NCI-H1105 treated with DMSO at 0.1 percent for 48 hours (cell line): ENCODE measurements at regions not wholly inside any gene's neighbourhood (a gene's known extent, or its start where the extent isn't known, plus 50 kb on each side); places are given as distances from the start of the nearest gene placed in this dataset.

Experiments
- DNase-seq: peaks from one replicate; lab custom pipeline; 2025; lab: John Stamatoyannopoulos, UW

DNA sequence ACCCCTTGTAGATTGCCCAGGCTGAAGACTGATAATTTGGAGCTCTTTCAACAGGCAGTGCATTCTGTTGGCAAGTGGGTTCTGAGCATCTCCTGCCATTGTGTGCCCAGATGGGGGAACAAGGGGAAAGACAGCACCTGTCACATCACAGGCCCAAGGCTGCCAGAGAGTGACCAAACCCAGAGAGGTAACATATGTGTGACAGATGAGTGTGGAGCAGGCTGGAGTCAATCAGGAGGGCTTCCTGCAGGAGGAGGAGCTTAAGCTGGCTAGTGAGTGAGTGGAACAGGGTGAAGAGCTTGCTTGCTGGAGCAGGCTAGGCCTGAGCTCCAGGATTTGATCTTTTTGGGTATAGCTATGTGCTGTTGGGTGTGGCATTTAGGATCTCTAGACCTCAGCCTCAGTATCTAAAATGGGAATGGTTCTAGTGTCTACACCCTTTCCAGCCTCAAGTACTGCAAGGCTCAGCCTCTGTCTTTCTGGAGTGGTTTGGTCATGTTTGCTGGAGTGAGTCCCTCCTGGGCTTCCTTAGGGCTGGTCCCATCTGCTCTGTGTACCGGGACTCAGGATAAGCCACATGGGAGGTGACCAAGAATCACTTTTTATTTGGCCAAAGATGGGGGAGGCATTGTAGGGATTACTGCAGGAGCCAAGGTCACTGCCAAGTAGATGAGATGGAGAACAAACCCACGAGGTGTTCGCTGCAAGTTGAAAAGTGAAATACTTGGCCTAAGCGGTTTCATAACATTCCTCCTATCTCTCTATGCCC is 152.4 kb upstream of the TSHZ3 start:
- no peak for DNase-seq

DNA sequence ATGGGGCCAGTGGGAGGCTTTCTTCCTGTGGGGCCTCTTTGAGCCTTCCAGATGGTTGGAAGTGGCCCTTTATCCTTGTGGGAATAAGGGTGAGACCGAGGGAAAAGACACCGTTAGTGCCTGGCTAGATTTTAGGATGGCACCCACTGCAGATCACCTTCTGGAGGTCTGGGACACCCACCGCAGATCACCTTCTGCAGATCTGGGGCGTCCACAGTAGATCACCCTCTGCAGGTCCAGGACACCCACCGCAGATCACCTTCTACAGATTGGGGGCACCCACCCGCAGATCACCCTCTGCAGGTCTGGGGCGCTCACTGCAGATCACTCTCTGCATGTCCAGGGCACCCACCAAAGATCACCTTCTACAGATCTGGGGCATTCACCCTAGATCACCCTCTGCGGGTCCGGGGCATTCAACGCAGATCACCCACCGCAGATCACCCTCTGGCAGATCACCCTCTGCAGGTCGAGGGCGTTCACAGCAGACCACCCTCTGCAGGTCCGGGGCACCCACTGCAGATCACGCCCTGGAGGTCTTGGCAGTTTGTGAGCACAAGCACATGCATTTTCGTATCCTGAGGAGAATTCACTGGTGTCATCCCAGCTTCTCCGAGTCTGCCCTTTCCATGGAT is 153.4 kb upstream of the TSHZ3 start:
- DNase-seq: no peak

DNA sequence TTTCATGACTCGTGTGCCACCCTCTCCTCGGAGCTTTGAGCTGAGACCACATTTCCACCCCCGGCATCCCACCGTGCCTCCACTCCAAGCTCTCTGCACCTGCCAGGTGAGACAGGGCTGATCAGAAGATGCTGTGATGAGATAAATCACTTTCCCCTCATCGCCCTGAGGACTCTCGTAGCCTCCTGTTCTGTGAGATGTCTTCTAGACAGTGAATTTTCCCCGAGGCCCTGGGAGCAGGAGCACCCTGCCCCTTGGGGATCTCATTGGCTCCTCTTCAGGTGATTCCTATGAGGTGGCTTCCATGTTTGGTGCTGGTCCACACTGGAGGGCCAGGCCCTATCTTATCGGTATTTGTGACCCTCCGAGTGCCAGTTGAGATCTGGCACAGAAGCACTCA is 154.0 kb upstream of the TSHZ3 start:
- no peak for DNase-seq

DNA sequence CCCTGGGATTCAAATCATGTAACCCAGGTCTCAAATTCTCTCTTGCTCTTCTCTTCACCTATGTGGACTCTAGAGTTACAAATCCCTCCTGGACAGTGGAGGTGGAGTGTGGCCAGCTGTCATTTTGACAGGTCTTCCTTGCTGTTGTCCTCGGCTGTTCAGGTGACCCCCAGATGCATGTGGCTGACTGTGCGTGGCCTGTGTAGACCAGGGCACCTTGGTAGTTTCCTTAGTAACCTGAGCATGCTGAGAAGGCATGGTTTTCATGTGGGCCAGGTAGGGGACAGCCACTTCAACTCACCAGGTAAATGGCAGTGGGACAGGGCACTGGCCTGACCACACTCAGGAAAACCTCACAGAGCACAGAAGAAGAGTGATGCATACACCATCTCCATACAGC is 155.0 kb upstream of the TSHZ3 start:
- no peak for DNase-seq

DNA sequence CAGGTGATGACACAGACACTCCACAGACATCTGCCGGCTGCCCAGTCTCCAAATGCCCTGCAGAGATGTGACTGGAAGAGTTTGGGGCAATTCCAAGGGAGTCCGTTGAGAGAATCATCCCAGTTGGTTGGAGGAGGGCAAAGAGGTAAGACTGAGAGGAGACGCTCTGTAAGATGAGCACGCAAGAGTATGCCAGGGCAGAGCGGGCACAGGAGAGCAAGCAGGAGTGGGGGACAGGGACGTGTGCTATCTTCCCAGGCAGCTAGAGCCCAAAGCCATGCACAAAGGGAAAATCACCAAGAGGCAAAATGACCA is 156.3 kb upstream of the TSHZ3 start:
- no peak for DNase-seq

DNA sequence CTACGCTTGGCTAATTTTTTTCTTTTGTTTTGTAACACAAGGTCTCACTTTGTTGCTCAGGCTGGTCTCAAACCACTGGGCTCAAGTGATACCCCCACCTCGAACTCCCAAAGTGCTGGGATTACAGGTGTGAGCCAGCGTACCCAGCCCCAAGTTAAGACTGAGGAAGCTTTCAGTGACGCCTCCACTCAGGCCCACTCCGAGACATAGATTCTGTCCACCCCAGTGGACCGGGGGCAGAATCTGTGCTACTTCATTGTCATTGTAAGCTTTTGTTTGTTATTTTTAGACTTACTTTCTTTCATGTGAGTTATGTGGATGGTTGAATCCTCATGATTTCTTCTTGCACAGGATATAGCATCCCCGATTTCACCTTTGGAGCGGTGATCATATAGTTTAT is 156.9 kb upstream of the TSHZ3 start:
- no peak for DNase-seq

DNA sequence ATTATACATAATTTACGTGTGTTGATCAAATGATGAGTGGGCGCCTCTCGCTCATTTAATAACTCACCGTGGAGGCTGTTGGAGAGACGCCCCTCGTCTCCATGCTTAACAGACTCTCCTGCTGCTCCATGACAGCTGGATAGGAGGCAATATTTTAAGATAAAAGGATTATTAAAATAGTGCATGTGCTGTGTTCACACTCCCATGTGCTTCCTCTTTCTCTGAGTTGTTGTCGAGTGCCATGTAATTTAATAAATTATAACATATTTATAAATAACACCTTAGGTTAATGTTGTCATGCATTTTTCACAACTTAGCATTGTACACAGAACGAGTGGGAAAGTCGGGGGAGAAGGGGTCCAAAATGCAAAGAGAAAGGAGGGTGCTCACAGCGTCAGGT is 161.4 kb upstream of the TSHZ3 start:
- no peak for DNase-seq

DNA sequence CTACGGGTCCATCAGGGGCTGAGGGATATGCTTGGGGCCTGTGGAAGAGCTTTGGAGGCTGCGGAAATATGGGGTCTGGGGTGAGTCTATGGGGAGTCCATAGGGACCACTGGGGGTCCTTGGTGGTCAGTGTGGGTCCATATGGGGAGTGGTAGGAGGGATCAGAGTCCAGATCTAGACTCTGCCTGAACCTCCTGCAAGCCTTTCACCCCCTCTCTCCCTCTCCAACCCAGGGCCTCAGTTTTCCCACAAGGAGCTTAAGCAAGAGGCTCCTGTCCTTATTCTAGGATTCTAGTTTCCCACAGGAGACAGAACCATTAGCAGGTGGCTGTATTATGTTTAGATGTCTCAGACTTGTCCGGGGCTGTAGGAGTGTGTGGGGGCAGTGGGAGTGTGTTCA is 161.9 kb upstream of the TSHZ3 start:
- no peak for DNase-seq

DNA sequence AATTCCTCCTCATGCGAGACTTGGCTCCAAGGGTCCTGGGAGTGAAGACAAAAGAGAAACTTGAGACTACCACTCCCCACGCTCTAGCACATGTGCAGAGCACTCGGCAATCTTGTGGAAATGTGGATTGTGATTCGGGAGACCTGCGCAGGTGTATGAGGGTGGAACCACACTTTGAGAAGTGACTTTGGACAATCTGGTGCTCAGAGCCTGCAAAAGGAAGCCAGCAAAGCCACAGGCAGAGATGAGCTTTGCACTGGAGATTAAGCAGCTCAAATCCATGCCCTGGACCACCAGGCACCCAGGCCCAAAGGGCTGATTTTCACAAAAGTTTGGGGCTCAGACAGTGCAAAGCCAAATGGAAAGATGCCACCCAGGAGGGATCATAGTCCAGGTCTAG is 162.5 kb upstream of the TSHZ3 start:
- no peak for DNase-seq

DNA sequence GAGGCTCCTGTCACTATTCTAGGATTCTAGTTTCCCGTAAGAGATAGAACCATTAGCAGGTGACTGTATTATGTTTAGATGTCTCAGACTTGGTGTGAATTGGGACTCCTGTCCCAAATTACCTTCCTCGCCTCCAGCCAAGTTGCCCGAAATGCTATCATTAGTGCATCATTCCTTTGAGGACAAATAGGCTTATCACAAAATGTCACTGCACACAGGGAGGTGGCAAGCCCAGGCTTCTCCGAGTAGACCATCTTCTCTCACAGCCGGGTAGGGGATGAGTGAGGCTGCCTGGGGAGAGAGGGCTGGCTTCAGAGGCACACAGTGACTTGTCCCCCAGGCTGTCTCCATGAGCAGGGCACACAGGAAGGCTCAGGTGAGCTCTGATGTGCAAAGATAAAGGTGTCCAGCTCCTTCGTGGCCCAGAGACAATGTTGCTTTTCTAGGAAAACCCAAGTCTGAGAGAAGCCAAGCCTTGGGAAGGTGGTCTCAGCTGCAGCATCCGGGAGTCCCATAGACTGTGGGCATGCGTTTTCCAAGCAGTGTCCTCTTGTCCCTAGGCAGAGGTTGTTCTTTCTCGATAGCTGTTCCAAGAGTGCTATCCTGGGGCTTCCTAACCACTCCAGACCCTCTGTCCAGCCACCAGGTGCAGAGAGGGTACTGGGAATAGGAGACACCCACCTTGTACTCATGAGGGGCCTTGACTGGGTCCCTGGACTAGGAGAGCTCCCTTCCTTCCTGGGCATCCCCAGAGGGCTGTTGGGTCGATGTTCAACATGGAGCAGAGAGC is 163.1 kb upstream of the TSHZ3 start:
- no peak for DNase-seq

DNA sequence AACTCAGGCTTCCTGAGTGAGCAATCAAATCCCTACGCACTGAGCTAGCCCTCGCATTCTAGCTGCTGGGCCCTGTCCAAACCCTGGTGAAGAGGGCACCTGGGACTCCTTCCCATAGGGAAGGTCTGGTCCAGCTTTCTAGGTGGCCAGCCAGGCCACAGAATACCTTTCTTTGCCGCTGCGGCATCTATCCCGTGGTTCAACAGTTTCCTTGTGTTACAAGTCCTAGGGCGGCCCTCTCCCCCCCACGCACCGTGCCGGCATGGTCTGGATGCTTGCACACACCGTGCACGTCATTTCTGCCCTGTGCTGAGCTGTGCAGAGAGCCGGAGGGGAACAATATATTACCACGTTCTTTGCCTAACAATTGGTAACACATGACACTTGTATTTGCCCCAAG is 164.6 kb upstream of the TSHZ3 start:
- no peak for DNase-seq

DNA sequence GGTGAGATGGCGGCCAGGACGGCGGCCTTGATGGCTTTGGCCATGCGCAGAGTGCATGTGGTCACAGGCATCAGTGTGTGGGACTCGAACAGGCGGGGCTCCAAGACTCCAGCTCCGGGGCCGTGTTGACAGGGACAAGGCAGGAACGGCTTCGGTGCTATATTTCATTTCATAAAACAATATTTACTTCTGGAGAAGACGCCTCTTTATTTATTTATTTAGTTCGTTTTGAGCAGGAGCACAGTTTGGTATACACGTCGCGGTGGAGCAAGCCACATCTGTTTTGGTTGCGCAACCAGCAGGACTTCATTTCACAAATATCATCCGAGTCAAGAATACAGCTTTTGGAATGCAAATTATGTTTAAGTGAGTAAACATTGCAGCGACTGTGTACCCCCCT is 166.7 kb upstream of the TSHZ3 start:
- no peak for DNase-seq

DNA sequence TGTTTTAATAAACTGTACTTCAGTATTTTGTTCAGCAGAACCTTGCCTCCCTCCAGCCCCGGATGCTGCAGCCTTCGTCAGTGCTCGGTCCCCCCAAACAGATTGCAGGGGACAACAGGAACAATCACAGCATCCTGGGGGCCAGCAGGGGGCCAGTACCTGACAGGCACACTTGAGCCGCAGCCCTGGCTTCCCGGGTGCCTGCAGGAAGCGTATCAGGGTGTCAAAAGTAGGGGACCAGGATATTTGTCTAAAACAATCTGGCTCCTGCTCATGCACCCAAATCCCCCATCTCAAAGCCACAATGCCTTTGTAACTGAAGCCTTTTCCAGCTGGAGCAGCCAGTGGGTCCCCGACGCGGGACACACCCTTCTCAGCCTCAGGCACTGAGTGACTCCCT is 167.5 kb upstream of the TSHZ3 start:
- no peak for DNase-seq

DNA sequence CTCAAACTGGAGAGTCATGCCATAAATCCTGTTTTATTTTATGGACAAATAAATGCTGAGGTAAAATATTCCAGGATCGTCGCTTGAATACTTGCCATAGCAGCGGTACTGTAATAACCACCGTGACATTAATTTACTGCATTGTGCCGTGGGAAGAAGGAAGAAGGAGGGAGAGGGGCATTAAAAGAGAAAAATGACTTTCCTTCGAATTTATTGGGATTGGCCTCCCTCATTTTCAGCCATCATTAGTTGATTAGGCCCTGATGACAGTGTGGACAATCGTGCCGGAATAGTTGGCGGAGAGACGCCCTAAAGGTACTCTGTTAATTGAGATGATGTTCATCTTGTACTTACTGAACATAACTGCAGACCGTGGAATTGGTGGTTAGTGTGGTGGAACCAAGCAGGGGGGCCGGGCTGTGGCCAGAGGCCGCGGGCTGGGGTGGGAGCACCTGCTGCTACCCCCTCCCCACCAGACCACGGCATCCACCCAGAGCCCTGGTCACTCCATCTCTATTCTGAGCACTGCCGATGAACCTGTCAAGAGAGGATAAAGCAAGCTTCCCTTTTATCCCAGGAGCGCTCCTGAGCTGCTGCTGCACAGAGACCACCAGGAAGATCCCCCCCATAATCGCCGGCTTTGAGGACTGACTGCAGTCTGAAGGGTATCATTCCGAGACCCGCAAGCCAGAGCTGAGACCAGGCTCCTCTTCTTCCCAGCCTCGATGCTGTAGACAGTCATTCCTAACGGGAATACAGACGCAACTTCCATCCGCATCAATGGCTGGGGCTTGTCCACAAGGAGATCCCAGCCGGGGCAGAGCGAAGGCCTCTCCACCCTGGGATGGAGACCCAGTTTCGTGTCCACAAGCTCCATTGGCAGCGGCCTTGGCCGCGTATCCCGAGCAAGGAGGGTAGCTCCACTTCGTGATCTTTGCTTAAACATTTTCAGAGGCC is 168.3 kb upstream of the TSHZ3 start:
- no peak for DNase-seq

DNA sequence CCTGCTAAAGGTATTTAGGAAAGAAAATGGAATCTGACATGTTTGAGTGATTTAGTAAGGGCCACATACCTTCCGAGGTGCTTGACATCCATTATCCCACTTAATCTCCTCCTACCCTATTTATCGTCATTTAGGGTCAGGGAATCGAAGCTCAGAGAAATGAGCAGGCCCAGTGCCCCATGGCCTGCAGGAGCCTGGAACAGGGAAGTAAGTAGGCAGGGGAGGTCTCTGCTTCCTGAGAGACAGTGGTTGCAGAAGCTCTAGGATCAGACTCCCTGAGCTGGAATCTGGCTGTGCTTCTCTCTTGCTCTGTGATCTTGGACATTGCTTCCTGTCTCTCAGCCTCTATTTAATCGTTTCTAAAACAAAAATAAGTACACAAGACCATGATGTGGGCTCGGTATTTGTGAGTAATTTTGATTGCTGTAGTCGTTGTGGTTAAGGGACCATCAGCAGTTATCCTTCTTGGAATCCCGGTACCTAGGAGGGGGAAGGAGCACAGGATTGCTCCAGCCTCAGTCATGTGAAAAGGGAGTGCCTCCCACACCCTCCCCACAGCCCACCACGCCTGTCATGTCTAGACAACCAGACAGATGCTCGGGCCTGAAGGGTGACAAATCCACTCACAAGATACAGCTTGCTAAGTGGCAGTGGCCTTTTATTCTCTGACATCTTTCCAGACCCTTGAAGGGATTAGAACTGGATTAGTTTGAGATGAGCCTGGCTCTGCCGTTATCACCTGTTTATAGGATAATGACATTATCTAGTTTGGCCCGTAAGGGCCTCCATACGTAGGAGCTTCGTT is 169.2 kb upstream of the TSHZ3 start:
- no peak for DNase-seq

DNA sequence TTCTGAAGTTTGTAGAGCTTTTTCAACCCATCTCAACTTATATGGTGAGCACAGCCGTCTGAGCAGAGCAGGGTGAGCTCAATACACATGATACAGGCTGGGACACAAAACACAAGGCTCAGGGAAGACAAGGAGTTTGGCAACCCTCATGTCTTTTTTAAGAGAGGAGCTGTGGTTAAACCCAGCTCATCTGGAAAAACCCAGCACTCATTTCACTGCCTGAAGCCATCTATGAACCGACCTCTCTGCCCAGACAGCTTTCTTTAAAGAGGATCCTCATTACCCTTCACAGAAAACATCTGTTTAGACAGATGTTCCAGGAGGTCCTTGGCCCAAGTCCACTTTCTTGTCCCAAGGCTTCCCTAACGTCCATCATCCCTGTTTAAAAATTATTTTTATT is 170.0 kb upstream of the TSHZ3 start:
- no peak for DNase-seq

DNA sequence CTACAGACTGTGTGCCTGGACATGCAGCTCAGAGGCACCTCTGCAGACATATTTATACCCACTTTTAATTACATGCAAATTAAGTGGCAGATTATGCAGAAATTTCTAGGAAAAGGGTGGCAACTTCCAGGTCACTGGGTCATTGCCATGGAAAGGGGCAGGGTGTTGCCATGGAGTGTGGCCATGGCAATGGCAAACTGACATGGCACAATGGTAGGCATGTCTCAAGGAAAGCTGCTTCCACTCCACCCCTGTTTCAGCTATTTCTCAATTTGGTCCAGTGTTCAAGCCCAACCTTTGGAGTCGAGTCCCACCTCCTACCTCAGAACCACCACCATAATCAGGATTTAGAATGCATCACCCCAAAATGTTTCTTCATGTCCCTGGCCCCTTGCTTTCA is 170.7 kb upstream of the TSHZ3 start:
- DNase-seq: no peak

DNA sequence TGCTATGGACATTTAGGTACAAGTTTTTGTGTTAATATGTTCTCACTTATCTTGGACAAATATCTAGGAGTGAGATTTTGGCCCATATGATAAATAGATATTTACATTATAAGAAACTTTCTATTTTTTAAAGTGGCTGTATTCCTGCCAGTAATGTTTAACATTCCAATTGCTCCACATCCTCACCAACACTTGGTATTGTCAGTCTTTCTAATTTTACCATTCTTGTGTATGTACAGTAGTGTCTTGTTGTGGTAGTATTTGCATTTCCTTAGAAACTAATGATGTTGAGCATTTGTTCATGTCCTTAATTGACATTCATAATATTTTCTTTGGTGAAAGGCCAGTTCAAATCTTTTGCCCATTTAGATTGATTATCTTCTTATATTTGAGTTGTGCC is 171.4 kb upstream of the TSHZ3 start:
- DNase-seq: no peak

DNA sequence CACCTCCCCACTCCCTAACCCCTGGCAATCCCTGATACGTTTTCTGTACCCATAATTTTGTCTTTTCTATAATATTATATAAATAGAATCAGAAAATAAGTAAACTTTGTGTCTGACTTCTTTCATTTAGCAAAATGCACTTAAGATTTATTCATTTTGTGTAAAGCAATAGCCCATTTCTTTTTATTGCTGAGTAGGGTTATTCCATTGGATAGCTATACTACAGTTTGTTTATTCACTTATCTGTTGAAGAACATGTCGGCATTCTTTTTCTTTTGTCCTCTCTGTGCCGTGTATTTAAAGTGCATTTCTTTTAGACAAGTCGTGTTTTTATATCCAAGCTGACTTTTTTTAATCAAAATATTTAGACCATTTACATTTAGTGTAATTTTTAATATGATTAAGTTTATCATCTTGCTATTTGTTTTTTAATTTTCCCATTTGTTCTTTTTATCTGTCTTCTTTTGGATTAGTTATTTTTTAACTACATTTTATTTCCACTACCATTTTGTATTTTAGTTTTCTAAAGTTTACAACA is 176.4 kb upstream of the TSHZ3 start:
- no peak for DNase-seq

DNA sequence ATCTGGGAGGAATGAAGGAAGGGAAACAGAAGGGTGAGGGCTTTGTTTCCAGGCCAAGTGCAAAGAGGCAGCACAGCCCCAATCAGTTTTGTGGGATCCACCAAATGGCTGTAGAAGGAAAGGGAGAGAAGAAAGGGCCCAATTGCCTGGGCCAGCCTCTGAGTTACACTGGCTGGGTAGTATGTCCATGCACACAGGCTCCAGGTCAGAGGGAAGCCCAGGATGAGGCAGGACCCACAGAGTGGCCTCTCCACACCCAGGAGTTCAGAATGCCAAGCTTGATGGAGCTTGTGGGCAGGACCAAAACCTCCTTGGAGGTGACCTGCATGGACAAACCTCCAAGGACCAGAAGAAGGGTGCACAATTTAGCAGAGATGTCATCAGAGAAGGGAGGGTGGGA is 178.2 kb upstream of the TSHZ3 start:
- DNase-seq: no peak

DNA sequence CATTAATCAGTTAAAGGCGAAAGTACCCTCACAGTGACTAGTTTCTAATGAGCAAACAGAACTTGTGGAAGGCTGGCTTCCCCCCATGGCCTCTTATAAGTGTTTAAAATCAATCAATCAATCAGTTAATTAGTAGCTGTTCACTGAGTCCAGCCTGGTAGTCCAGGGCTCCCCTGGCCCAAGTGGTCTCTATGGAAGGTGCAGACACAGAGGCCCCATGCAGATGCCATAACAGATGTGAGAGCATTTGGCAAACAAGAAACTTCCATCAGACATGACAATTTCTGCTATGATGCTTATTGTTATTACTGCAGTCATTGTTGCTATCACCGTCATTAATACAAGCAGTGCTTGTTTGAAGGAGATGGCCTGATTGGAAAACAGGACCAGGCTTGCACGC is 179.0 kb upstream of the TSHZ3 start:
- DNase-seq: no peak
